Cardiac fibroblast (primary cell): ENCODE measurements at regions not wholly inside any gene's neighbourhood (a gene's known extent, or its start where the extent isn't known, plus 50 kb on each side); places are given as distances from the start of the nearest gene placed in this dataset.

Source experiments
- DNase-seq, 2 donors: peaks; one replicate each; pipeline versions ENCODE4 v3.0.0 to v3.0.0-alpha.2; 2010; ENCODE audit warnings: low read depth in 2 of 2
- H3K4me3 ChIP-seq, 2 donors: replicated peaks in 1 of 2; 1 replicate in 1 of 2; 2 replicates in 1 of 2; pipeline ENCODE4 v1.5.1; 2011; ENCODE audit warnings: low read depth in 2 of 2, low read length in 2 of 2, mild to moderate bottlenecking in 2 of 2, moderate library complexity in 1 of 2
- TF ChIP-seq, protein P1 (sequence below): IDR thresholded peaks from one replicate; pipeline ENCODE4 v1.5.1; 2011; ENCODE audit warnings: low read depth, mild to moderate bottlenecking, low read length, inconsistent platforms

- DNase-seq, result no peak
- TF ChIP-seq, protein P1, sequence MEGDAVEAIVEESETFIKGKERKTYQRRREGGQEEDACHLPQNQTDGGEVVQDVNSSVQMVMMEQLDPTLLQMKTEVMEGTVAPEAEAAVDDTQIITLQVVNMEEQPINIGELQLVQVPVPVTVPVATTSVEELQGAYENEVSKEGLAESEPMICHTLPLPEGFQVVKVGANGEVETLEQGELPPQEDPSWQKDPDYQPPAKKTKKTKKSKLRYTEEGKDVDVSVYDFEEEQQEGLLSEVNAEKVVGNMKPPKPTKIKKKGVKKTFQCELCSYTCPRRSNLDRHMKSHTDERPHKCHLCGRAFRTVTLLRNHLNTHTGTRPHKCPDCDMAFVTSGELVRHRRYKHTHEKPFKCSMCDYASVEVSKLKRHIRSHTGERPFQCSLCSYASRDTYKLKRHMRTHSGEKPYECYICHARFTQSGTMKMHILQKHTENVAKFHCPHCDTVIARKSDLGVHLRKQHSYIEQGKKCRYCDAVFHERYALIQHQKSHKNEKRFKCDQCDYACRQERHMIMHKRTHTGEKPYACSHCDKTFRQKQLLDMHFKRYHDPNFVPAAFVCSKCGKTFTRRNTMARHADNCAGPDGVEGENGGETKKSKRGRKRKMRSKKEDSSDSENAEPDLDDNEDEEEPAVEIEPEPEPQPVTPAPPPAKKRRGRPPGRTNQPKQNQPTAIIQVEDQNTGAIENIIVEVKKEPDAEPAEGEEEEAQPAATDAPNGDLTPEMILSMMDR, result no peak
- H3K4me3 ChIP-seq, result no peak overlapping the region
Observed at GRCh38 chr11:46223252-46223513, 54.3 kb upstream of the CREB3L1 start.

- TF ChIP-seq, protein P1, result no peak
- no peak for DNase-seq
- no peak overlapping the region for H3K4me3 ChIP-seq
Observed at GRCh38 chr11:46222490-46223251, 54.8 kb upstream of the CREB3L1 start.

- H3K4me3 ChIP-seq, result no peak overlapping the region
- no peak for DNase-seq
- TF ChIP-seq, protein P1, result no peak
Observed at GRCh38 chr11:46220313-46220712, 57.1 kb upstream of the CREB3L1 start.

- no peak for DNase-seq
- no peak overlapping the region for H3K4me3 ChIP-seq
- TF ChIP-seq, protein P1, result no peak
Observed at GRCh38 chr11:46216765-46217089, 60.7 kb upstream of the CREB3L1 start.

GRCh38 chr11:46216019-46216764 is 61.3 kb upstream of the CREB3L1 start:
- peak overlapping the region; percentile 1 to 43 for H3K4me3 ChIP-seq
- TF ChIP-seq, protein P1, result no peak

GRCh38 chr11:46215208-46215931 is 62.1 kb upstream of the CREB3L1 start:
- no peak overlapping the region for H3K4me3 ChIP-seq
- TF ChIP-seq, protein P1, result no peak
- no peak for DNase-seq

More at GRCh38 chr11:46216019-46216764, 61.3 kb upstream of the CREB3L1 start:
- peak; percentile 18 to 31 for DNase-seq
